Keratinocyte (primary cell): ENCODE measurements at regions not wholly inside any gene's neighbourhood (a gene's known extent, or its start where the extent isn't known, plus 50 kb on each side); places are given as distances from the start of the nearest gene placed in this dataset.

Experiments used
- EZH2 ChIP-seq: IDR thresholded peaks from one replicate; pipeline ENCODE4 v1.6.1; 2012; ENCODE audit warnings: inconsistent platforms, mild to moderate bottlenecking, low read length, moderate library complexity
- TF ChIP-seq, protein P1 (sequence below), 3 experiments: IDR thresholded peaks in 1 of 3; conservative IDR thresholded peaks in 1 of 3; optimal IDR thresholded peaks in 1 of 3; 2 replicates in 2 of 3; 3 replicates in 1 of 3; pipeline versions ENCODE3 to v1.5.1; 2011; ENCODE audit warnings: low read length in 3 of 3, mild to moderate bottlenecking in 3 of 3, moderate library complexity in 2 of 3, control low read depth in 1 of 3, inconsistent platforms in 1 of 3; ENCODE audit not compliant: insufficient read depth in 2 of 3; ENCODE audit errors: extremely low read depth in 1 of 3

DNA sequence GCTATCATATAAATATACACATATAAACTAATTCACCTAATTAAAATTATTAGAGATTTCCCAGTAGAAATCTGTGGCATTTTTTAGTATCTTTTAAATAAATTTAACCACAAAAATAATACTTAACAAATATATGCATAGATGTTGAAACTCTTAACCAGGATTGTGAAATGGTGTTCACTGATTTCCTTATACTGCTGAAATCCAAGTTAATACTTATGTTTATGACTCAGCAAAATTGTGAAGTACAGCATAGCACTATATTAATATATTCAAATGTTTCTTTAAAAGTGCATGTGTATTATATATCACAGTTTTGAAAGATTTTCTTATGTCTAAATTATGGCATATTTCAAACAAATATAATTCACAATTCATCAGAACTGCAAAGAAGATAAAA lies 328.2 kb upstream of the MANEA start:
- TF ChIP-seq, protein P1, sequence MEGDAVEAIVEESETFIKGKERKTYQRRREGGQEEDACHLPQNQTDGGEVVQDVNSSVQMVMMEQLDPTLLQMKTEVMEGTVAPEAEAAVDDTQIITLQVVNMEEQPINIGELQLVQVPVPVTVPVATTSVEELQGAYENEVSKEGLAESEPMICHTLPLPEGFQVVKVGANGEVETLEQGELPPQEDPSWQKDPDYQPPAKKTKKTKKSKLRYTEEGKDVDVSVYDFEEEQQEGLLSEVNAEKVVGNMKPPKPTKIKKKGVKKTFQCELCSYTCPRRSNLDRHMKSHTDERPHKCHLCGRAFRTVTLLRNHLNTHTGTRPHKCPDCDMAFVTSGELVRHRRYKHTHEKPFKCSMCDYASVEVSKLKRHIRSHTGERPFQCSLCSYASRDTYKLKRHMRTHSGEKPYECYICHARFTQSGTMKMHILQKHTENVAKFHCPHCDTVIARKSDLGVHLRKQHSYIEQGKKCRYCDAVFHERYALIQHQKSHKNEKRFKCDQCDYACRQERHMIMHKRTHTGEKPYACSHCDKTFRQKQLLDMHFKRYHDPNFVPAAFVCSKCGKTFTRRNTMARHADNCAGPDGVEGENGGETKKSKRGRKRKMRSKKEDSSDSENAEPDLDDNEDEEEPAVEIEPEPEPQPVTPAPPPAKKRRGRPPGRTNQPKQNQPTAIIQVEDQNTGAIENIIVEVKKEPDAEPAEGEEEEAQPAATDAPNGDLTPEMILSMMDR (optimal IDR thresholded peaks at IDR 0.05 in 1 of 3, IDR thresholded peaks at IDR 0.05 in 1 of 3, conservative IDR thresholded peaks at IDR 0.05 in 1 of 3; ENCODE audit: extremely low read depth in 1 of 3, insufficient read depth in 2 of 3, low read length in 3 of 3) = no peak
- no peak for TF ChIP-seq EZH2
